NB4 (cell line): ENCODE measurements at regions not wholly inside any gene's neighbourhood (a gene's known extent, or its start where the extent isn't known, plus 50 kb on each side); places are given as distances from the start of the nearest gene placed in this dataset.

Experiments used
- DNase-seq: peaks from one replicate; pipeline ENCODE4 v3.0.0; 2010; ENCODE audit warnings: low read depth
- H3K4me3 ChIP-seq: one replicate; pipeline ENCODE4 v1.5.1; 2011; ENCODE audit warnings: mild to moderate bottlenecking, low read depth, low read length, moderate library complexity
- MYC ChIP-seq: IDR thresholded peaks from 2 replicates; pipeline ENCODE4 v1.6.1; 2011; ENCODE audit warnings: low read depth, low read length
- POLR2A ChIP-seq: IDR thresholded peaks from 2 replicates; pipeline ENCODE4 v1.6.1; 2011; ENCODE audit warnings: mild to moderate bottlenecking; ENCODE audit not compliant: insufficient read length; ENCODE audit errors: extremely low read depth
- TF ChIP-seq, protein P1 (sequence below): IDR thresholded peaks from 2 replicates; pipeline ENCODE4 v1.6.1; 2011; ENCODE audit warnings: low read depth, low read length
- TF ChIP-seq, protein P2 (sequence below): IDR thresholded peaks from one replicate; pipeline ENCODE4 v1.5.1; 2012; ENCODE audit warnings: low read depth, low read length

- no peak overlapping the region for H3K4me3 ChIP-seq
- DNase-seq = no peak
- no peak for TF ChIP-seq POLR2A
- TF ChIP-seq, protein P1, sequence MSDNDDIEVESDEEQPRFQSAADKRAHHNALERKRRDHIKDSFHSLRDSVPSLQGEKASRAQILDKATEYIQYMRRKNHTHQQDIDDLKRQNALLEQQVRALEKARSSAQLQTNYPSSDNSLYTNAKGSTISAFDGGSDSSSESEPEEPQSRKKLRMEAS = no peak
- no peak for TF ChIP-seq MYC
- TF ChIP-seq, protein P2, sequence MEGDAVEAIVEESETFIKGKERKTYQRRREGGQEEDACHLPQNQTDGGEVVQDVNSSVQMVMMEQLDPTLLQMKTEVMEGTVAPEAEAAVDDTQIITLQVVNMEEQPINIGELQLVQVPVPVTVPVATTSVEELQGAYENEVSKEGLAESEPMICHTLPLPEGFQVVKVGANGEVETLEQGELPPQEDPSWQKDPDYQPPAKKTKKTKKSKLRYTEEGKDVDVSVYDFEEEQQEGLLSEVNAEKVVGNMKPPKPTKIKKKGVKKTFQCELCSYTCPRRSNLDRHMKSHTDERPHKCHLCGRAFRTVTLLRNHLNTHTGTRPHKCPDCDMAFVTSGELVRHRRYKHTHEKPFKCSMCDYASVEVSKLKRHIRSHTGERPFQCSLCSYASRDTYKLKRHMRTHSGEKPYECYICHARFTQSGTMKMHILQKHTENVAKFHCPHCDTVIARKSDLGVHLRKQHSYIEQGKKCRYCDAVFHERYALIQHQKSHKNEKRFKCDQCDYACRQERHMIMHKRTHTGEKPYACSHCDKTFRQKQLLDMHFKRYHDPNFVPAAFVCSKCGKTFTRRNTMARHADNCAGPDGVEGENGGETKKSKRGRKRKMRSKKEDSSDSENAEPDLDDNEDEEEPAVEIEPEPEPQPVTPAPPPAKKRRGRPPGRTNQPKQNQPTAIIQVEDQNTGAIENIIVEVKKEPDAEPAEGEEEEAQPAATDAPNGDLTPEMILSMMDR = no peak
Observed at GRCh38 chr4:14218641-14219040, 591.1 kb upstream of the BOD1L1 start.

DNA sequence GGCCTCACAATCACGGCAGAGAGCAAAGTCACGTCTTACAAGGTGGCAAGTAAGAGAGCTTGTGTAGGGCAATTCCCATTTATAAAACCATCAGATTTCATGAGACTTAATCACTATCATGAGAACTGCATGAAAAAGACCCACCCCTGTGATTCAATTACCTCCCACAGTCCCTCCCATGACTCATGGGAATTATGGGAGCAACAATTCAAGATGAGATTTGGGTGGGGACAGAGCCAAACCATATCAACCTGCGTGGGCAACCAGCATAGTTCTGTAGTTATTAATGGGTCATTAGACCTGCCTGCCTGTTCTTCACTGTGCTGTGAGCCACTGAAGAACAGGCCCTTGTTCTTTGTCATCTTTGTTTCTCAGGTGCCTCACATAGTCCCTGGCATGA, 593.7 kb upstream of the BOD1L1 start:
- no peak for DNase-seq
- TF ChIP-seq, protein P2 = no peak
- TF ChIP-seq MYC (no peak), POLR2A (no peak)
- TF ChIP-seq, protein P1 = no peak
- H3K4me3 ChIP-seq = no peak overlapping the region

- TF ChIP-seq MYC (no peak), POLR2A (no peak)
- TF ChIP-seq, protein P2 = no peak
- TF ChIP-seq, protein P1 = no peak
- no peak for DNase-seq
- no peak overlapping the region for H3K4me3 ChIP-seq
Observed at GRCh38 chr4:14222377-14223029, 595.0 kb upstream of the BOD1L1 start.

DNA sequence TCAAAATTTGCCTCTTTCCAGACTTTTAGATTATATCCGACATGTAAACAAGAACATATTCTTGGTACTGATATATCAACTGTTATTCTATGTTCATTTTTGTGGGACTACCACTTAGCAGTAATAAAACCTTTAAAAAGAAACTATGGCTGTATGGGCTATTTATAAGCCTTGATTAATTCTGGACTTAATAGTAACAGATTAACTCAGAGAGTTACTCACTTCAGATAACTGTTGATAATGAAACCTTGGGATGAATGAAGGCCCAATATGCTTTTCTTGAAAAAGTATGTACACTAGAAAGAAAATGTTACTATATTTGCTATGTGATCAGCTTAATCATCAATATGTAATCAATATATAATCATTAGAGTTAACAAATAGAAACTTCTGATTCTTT, 595.9 kb upstream of the BOD1L1 start:
- no peak overlapping the region for H3K4me3 ChIP-seq
- TF ChIP-seq, protein P1 = no peak
- TF ChIP-seq, protein P2 = no peak
- TF ChIP-seq POLR2A (no peak), MYC (no peak)
- DNase-seq = no peak

GRCh38 chr4:14225688-14226207, 598.2 kb upstream of the BOD1L1 start:
- DNase-seq = no peak
- H3K4me3 ChIP-seq = no peak overlapping the region
- TF ChIP-seq, protein P2 = no peak
- TF ChIP-seq, protein P1 = no peak
- no peak for TF ChIP-seq MYC
- TF ChIP-seq POLR2A = no peak
